NT2/D1 (cell line): ENCODE measurements at regions not wholly inside any gene's neighbourhood (a gene's known extent, or its start where the extent isn't known, plus 50 kb on each side); places are given as distances from the start of the nearest gene placed in this dataset.

ENCODE experiments used
- SUZ12 ChIP-seq: IDR thresholded peaks from 2 replicates; pipeline ENCODE4 v1.6.1; 2011; ENCODE audit not compliant: insufficient read length, insufficient read depth; ENCODE audit errors: extremely low read depth
- YY1 ChIP-seq: IDR thresholded peaks from 2 replicates; pipeline ENCODE4 v1.6.1; 2011; ENCODE audit not compliant: insufficient read length, insufficient read depth
- ZNF274 ChIP-seq: IDR thresholded peaks from 2 replicates; pipeline ENCODE4 v1.6.1; 2011; ENCODE audit warnings: mild to moderate bottlenecking, low read depth, low read length

DNA sequence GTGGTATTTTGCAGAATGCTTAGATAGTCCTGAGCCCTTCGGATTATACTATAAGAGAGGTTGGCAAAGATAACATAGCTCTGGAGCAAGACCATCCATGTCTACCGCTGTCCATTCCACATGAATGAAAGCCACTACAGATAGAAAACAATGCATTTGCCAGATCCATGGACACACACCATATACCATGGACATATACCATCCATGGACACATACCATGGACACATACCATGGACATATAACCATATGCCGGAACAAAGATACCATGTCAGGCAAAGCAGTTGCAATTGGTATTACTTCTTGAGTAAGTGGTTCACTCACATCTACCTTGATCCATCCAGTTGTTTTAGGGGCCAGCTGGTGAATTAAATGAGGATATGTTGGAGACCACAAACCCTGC, 53.2 kb upstream of the ATP6AP2 start:
- TF ChIP-seq YY1 (no peak), ZNF274 (no peak), SUZ12 (no peak)
